GM12891 (cell line): ENCODE measurements at regions not wholly inside any gene's neighbourhood (a gene's known extent, or its start where the extent isn't known, plus 50 kb on each side); places are given as distances from the start of the nearest gene placed in this dataset.

ENCODE experiments used
- DNase-seq: peaks from one replicate; pipeline ENCODE4 v3.0.0; 2011; ENCODE audit warnings: low spot score; ENCODE audit not compliant: insufficient read length
- FAIRE-seq: peaks from 2 replicates; lab custom pipeline; 2011; peaks lifted over from hg19 to GRCh38; lab: Jason Lieb, UNC
- PAX5 ChIP-seq: IDR thresholded peaks from 2 replicates; pipeline ENCODE4 v1.6.1; 2011; ENCODE audit warnings: low read length, moderate library complexity, mild to moderate bottlenecking; ENCODE audit not compliant: insufficient read depth, severe bottlenecking
- POLR2A ChIP-seq: IDR thresholded peaks from 2 replicates; pipeline ENCODE4 v1.6.1; 2011; ENCODE audit warnings: low read depth, low read length, control low read depth
- POLR2AphosphoS5 ChIP-seq: IDR thresholded peaks from 2 replicates; pipeline ENCODE4 v1.6.1; 2011; ENCODE audit warnings: low read depth, low read length, control low read depth
- POU2F2 ChIP-seq: IDR thresholded peaks from 2 replicates; pipeline ENCODE4 v1.6.1; 2011; ENCODE audit warnings: low read depth, mild to moderate bottlenecking, control low read depth, low read length, moderate library complexity
- SPI1 ChIP-seq: IDR thresholded peaks from 2 replicates; pipeline ENCODE4 v1.6.1; 2011; ENCODE audit warnings: low read depth, low read length, control low read depth
- TAF1 ChIP-seq: IDR thresholded peaks from 2 replicates; pipeline ENCODE4 v1.6.1; 2011; ENCODE audit warnings: low read depth, low read length, control low read depth

GRCh38 chr2:207352978-207353671 is 176.6 kb upstream of the CREB1 start:
- FAIRE-seq (no peak), DNase-seq (no peak)
- TF ChIP-seq POLR2AphosphoS5: no peak
- TF ChIP-seq TAF1: no peak

GRCh38 chr2:207353836-207354235 is 175.9 kb upstream of the CREB1 start:
- TF ChIP-seq PAX5 (no peak), POLR2A (no peak), SPI1 (no peak), POLR2AphosphoS5 (no peak), TAF1 (no peak), POU2F2 (no peak)
- DNase-seq: no peak
- FAIRE-seq: no peak

GRCh38 chr2:207354462-207354861 is 175.3 kb upstream of the CREB1 start:
- FAIRE-seq (no peak), DNase-seq (no peak)
- TF ChIP-seq POU2F2 (no peak), TAF1 (no peak), POLR2AphosphoS5 (no peak), POLR2A (no peak), PAX5 (no peak), SPI1 (no peak)

GRCh38 chr2:207356567-207356966 is 173.2 kb upstream of the CREB1 start:
- FAIRE-seq: no peak
- no peak for TF ChIP-seq PAX5
- no peak for TF ChIP-seq POLR2A
- TF ChIP-seq POU2F2: no peak
- no peak for TF ChIP-seq POLR2AphosphoS5
- TF ChIP-seq SPI1: no peak
- no peak for TF ChIP-seq TAF1
- no peak for DNase-seq

- FAIRE-seq (no peak), DNase-seq (no peak)
- TF ChIP-seq TAF1 (no peak), PAX5 (no peak), POLR2AphosphoS5 (no peak), POLR2A (no peak), SPI1 (no peak), POU2F2 (no peak)
These were observed 172.5 kb upstream of the CREB1 start for GRCh38 chr2:207357216-207357615.

GRCh38 chr2:207362716-207363115 is 167.0 kb upstream of the CREB1 start:
- no peak for TF ChIP-seq PAX5
- TF ChIP-seq TAF1: no peak
- TF ChIP-seq POLR2AphosphoS5: no peak
- no peak for TF ChIP-seq POU2F2
- FAIRE-seq: no peak

GRCh38 chr2:207363761-207364290 is 165.9 kb upstream of the CREB1 start:
- FAIRE-seq (no peak), DNase-seq (no peak)
- TF ChIP-seq POLR2A (no peak), PAX5 (no peak)

More at GRCh38 chr2:207362716-207363115, 167.0 kb upstream of the CREB1 start:
- DNase-seq: no peak

GRCh38 chr2:207370646-207371045 is 159.1 kb upstream of the CREB1 start:
- no peak for DNase-seq
- TF ChIP-seq POLR2AphosphoS5 (no peak), SPI1 (no peak), PAX5 (no peak), POLR2A (no peak), TAF1 (no peak), POU2F2 (no peak)
- no peak for FAIRE-seq

- DNase-seq: no peak
- no peak for FAIRE-seq
- no peak for TF ChIP-seq POU2F2
- TF ChIP-seq POLR2AphosphoS5: no peak
- no peak for TF ChIP-seq TAF1
- TF ChIP-seq SPI1: no peak
- no peak for TF ChIP-seq POLR2A
- no peak for TF ChIP-seq PAX5
These were observed 157.9 kb upstream of the CREB1 start for GRCh38 chr2:207371877-207372276.

GRCh38 chr2:207372483-207372882 is 157.3 kb upstream of the CREB1 start:
- FAIRE-seq (no peak), DNase-seq (no peak)
- TF ChIP-seq POU2F2 (no peak), PAX5 (no peak), SPI1 (no peak), TAF1 (no peak), POLR2AphosphoS5 (no peak), POLR2A (no peak)
